ENCODE measurements at regions not wholly inside any gene's neighbourhood (a gene's known extent, or its start where the extent isn't known, plus 50 kb on each side); places are given as distances from the start of the nearest gene placed in this dataset.

DNA sequence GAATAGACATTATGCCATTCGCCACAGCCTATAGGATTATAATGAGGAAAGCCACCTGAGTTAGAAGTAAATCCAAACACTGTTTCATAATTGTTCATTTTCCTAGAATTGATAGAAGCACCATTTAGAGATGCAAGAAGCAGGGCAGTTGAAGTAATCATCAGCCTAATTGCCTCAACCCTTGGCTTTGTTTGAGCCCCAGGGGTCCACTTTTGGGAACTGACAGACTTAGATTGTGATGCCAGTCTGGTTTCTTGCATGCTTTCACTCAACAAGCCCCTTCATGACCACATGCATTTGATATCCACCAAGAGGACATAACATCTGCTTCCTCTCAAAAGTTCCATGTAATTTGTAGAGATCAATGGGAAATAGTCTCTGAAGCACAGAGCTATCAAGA lies 97.2 kb upstream of the COL8A1 start:
- DNase-seq = no peak

DNA sequence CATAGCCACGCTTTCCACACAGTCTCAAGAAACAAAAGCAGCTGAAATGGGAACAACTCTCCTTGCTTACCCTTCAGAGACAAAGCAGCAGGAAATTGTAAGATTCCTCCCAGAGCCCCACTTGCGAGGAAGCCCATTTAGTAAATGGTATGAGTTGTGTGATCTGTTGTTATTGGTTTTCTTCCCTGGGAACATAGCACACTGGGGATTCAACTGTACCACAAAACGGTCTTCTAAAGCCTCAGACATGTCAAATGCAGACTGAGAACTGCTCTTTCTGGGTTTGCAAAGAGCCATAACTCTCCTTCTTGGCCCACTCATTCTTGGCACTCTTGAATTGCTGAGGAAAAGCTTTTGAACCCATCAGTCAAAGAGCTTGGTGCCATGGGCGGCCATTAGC lies 101.0 kb upstream of the COL8A1 start:
- DNase-seq = no peak

DNA sequence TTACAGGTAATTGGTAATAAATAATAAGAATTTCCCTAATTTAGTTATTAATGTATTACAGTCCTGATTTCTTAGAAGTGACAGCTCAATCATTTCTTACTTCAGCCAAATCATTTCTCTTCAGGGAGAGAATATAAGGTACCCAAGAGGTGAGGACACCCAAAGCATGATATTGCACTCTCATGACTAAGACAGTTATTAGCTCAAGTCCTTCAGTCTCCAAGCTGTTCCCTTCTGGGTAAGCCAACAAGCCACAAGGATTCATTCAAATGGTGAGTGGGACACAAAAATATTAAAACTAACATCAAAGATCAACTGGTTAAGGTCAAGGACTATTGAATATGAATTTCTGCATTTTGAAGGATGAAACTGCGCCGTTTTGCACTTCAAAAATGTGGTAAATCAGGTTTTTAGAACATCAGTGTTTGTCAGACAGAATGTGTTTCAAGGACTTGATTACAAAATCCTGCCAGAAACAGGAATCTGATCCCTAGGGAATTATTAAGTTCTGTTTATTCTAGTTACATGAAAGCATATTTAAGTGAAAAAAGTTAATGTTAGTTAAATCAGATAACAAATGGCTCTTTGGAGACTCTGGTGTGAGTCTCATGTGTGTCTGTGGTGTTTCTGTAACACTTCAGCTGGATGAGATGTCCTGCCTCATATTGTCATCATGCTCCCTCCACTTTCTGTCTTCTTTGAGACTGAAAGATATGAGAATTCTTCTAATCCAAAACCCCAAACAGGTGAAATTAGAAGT lies 101.7 kb upstream of the COL8A1 start:
- DNase-seq = no peak

GRCh38 chr3:99534951-99535704 lies 103.3 kb upstream of the COL8A1 start:
- DNase-seq = no peak

- peak; percentile 61 to 86 for DNase-seq
Observed at GRCh38 chr3:99532246-99532645, 106.1 kb upstream of the COL8A1 start.

DNA sequence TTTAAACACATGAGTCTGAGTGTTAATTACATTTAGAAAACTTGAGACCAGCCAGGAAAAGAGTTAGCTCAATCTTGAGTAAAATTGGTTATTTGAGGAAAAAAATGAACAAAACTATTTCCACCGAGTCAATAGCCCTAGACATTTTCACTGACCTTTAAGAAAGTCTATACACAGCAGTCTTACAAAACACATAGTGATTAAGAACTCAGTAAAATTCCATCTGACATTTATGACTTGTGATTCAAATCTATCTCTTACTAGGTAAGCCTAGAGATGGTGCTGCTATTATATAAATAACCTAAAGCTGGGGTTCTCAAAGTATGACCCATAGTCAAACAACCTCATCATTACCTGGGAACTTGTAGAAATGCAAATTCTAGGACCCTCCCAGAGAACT lies 109.1 kb upstream of the COL8A1 start:
- DNase-seq = no peak

DNA sequence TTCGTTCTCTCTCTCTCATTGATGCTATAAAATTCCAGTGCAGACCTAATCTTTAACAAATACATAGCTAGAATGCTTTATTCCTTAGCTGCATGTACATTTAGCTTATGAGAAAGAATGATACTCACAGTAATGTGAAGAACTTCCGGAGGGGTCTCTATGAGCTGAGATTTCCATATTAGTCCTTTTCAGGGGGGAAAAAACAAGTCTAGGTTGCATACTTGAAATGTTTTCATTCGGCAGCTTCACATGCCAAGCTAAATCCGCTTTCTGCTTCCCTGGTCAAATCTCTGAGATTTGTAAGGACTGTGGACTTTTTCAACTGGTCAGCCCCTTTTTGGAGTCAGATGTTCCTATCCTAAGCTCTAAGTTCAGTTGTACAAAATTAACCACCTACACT lies 111.5 kb upstream of the COL8A1 start:
- DNase-seq = no peak

DNA sequence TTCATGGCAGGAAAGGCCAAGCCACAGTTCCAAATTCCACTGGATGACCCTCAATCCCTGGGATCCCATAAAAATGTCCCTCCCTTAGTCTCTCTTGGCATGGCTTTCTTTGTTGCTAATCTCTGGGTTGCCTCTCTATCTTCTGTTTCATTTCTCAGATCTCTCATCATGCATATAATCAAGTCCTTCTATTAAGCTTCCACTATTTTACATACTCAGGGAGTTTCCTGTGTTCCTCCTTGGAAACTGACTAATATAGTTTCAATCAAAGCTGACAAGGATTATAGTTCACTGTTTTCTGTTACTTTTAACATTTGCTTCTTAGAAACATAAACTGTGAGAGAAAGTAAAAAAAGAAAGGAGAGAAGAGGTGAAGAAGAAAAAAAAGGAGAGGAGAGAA lies 113.8 kb upstream of the COL8A1 start:
- no peak for DNase-seq

DNA sequence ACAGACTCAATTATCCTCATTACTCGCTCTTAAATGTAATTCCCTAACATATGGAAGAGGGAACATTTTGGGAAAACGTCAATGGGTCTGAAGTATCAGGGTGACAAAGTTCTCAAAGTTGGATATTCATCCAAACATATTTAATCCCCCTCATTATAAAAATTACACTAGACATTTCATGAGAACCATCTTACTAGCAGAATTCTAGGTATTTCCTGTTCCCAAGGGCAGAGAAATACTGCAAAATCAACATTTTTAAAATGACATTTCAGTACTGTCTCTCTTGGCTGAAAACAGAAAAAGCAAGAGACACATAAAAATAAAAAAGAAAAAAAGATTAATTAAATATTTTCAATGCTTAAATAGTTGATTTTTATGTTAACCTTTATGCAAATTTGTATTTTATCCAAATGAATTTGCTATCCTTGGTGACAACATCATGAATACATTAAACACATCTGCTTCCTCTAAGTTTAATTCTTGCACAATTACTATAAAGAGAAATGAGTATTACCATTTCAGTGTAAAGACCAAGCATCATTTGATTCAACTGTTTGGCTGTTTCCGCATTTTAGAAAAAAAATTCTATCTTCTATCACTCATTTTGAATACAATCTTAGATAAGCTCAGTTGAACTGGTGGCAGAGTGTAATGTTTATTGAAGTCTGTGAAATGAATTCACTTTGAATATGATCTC lies 114.8 kb upstream of the COL8A1 start:
- DNase-seq = no peak

DNA sequence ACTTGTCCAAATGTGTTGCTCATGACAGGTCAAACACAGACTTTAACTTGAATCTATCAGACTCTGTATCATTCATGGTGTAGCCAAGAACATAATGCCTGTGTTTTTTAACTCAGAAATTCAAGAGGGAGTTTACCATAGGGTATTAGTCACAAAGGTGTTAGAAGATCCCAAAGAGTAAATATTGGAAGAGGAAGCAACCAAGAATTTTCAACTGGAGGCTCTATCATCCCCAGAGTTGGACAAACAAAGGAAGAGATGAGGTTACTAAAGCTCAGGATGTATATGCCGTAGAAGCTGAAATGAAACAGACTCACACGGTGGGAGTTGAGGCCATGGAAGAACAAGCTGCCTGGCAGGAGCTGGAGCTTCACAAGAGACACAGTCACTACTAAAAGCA lies 116.2 kb upstream of the COL8A1 start:
- DNase-seq = no peak

- DNase-seq = no peak
Observed at GRCh38 chr3:99521551-99521950, 116.8 kb upstream of the COL8A1 start.

DNA sequence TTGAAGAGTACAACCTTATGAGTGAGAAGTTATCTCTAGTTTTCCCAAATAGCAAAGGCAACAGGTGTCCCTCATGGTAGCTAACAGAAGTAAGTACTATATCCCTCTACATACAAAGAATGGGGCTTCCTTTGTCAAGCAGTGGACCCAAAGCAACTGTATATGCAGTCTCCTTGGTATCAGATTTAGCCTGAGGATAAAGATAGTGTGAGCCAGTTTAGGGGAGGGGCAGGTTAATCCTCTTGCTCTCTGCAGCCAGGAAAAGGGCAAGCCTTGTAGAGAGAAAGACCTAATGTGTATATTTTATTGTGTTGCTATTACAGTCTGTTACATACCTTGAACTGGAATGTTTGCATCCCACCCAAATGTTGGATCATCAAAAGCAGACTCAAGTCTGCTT lies 117.9 kb upstream of the COL8A1 start:
- DNase-seq = no peak

GRCh38 chr3:99516936-99517335 lies 121.5 kb upstream of the COL8A1 start:
- DNase-seq = peak; percentile 44 to 72

- no peak for DNase-seq
Observed at GRCh38 chr3:99515891-99516290, 122.5 kb upstream of the COL8A1 start.

DNA sequence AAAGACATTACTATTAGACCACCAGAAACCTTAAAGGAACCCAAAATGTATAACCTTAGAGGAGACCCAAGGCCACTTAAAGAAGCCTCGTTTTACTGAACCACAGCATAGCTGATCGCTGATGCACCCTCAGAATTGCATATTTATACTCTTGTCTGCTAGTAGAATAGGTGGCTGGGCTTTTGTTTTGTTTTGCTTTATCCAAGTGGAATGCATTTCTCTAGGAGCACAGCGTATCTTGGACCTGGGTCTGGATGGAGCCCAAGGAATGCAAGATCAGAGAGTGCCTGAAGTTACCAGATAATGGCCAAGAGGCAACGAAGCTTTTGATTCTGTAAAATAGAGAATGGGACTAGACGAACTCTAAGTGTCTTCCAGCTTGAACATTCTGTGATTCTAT lies 129.2 kb upstream of the COL8A1 start:
- no peak for DNase-seq

DNA sequence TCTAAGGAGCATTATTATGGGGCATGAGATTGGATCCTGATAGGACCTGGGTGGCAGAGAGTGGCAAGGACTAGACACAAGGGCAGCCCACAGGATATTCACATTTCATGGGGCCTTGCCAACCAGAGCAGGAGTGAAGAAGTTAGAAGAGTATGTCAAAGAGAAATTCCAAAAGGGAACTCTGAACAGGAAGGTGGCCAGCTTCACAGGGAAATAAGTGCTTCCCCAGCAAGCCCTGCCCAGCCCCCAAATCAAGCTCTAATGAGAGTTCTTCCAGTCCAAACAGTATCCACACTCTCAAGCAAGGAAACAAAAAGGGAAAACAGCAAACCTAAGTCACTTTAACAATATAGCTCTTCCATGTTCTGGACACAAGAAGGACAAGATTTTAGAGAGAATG lies 130.2 kb upstream of the COL8A1 start:
- peak; percentile 63 to 76 for DNase-seq

- DNase-seq = peak; percentile 99
Observed at GRCh38 chr3:99505646-99506269, 132.6 kb upstream of the COL8A1 start.

DNA sequence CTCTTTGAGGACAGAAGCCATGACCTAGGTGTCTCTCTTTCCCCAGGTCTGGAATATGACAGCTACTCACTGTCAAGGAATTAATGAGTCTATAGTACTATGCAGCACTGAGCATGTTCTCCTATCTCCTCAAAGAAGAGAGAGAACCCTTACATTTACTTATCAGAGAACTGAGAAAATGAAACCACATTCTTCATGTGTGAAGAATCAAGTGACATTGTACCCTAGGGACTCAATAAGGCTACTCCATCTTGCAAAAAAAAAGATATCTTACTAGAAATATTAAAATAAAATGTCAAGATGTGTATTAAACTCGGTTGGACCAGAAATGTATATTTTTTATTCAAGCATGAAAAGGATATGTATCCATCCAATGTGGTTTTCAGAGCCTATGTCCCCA lies 133.2 kb upstream of the COL8A1 start:
- DNase-seq = no peak

GRCh38 chr3:99504258-99504657 lies 134.1 kb upstream of the COL8A1 start:
- DNase-seq = no peak

GRCh38 chr3:99503350-99503749 lies 135.0 kb upstream of the COL8A1 start:
- DNase-seq = no peak

GRCh38 chr3:99502871-99503270 lies 135.5 kb upstream of the COL8A1 start:
- DNase-seq = no peak

- DNase-seq = no peak
Observed at GRCh38 chr3:99500485-99500884, 137.9 kb upstream of the COL8A1 start.
